Kasumi-1 (cell line): ENCODE measurements at regions not wholly inside any gene's neighbourhood (a gene's known extent, or its start where the extent isn't known, plus 50 kb on each side); places are given as distances from the start of the nearest gene placed in this dataset.

ENCODE experiments used
- DNase-seq, 2 experiments: peaks; one replicate each; lab custom pipeline; 2025; lab: John Stamatoyannopoulos, UW

GRCh38 chr14:85359505-85359904, 170.4 kb upstream of the FLRT2 start:
- DNase-seq, result no peak

- no peak for DNase-seq
These were observed 166.6 kb upstream of the FLRT2 start for GRCh38 chr14:85363358-85363757.

GRCh38 chr14:85366226-85366625, 163.7 kb upstream of the FLRT2 start:
- no peak for DNase-seq

DNA sequence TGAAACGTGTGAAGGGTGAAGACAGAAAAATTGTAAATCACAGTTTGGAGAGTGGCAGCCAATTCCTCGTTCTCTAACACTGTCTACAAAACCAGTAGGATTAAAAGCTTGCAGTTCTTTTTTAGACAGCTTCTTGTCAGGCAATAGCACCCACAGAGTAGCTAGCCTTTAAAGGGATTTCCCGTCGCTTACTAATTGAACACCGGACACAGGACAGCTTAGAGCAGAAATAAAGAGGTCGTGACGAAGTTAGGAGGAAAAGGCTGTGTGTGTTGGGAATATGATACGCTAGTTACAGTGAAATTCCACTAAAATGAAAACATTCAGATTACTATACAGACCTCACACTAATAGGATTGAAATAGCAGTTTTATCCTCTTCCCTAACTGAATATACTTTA, 149.1 kb upstream of the FLRT2 start:
- DNase-seq, result no peak

DNA sequence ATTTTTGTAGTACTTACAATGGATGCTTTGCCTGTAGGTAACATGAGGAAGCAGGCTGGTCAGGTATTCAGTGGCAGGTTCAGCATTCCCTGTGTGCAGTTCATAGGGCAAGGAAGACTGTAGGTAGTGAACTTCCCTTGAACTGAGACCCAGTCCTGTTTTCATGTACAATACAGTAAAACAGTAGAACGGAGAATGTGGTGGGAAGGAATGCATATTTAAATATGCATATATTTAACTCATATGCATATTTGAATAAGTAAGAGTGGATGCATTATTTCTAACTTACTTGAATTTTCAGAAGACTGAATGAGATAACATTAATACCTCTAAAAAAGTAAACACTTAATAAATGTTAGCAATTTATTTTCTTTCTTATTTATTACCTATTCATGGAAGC, 147.6 kb upstream of the FLRT2 start:
- DNase-seq, result no peak

GRCh38 chr14:85387181-85387580, 142.8 kb upstream of the FLRT2 start:
- DNase-seq, result no peak

GRCh38 chr14:85390236-85390635, 139.7 kb upstream of the FLRT2 start:
- DNase-seq, result no peak

DNA sequence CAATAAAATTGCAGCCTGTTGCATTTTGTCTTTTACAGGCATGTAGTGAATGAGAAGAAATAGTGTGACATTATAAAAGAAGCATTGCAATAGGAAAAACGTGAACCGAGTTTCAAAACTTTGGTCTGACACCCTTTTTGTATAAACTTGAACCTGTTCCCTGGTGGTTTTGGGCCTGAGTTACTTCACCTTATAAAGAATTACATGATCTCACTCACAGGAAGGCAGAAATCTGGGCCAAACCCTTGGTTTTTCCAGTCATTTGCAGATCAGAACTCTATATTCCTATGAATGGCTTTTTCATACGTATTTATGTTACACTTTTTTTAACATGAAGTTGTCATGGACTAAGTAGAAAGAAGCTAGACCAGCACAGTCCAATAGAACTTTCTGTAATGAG, 138.5 kb upstream of the FLRT2 start:
- DNase-seq, result no peak

DNA sequence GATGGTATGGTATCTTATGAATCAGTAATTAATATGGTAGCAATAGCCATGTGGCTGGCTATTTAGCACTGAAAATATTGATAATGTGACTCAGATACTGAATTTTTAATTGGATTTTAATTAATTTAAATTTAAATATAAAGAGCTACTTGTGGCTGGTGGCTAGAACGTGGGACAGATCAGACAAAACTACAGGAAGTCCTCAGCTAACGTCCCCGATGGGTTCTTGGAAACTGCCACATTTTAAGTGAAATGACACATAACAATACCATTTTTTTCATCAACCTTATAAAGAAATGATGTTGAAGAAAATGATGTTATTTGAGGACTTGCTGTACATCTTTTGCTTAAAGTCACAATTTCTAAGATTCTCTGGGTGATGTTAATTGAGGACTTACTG, 138.1 kb upstream of the FLRT2 start:
- DNase-seq, result no peak

GRCh38 chr14:85399186-85399585, 130.8 kb upstream of the FLRT2 start:
- no peak for DNase-seq

DNA sequence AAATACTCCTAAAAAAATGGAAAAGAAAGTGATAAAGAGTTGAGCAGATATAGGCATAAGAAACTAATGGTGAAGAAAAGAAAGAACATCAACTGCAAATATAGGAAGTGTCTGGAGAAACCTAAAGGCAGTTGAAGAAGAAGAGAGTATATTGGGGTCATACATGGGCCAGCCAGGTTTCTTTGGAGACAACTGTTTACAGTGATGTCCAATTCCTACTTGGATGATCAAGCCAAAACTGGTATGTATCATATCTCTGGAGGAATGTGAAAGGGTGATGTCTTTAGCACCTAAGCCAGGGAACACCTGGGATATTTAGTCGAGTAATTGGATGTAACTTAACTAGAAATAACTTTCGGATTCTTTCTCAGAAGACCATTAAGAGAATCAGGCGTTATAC, 129.3 kb upstream of the FLRT2 start:
- no peak for DNase-seq

DNA sequence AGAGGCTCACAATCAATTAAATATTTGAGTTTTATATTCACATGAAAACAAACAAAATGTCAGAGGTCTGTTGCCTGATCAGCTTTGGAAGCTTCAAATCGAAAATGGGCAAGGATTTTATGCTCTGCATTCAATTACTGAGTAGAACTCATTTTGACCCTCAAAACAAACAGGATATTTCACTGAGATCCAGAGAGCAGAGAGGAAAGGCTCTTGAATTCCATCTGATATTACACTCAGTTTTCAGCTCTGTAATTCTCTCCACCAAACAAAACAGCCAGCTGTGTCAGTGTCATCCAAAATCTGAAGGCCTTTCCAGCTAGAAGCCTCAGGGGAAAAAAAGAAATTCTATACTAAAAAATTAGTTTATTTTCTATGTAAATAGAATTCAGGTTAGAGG, 128.6 kb upstream of the FLRT2 start:
- no peak for DNase-seq

- no peak for DNase-seq
These were observed 127.3 kb upstream of the FLRT2 start for GRCh38 chr14:85402569-85403162.

DNA sequence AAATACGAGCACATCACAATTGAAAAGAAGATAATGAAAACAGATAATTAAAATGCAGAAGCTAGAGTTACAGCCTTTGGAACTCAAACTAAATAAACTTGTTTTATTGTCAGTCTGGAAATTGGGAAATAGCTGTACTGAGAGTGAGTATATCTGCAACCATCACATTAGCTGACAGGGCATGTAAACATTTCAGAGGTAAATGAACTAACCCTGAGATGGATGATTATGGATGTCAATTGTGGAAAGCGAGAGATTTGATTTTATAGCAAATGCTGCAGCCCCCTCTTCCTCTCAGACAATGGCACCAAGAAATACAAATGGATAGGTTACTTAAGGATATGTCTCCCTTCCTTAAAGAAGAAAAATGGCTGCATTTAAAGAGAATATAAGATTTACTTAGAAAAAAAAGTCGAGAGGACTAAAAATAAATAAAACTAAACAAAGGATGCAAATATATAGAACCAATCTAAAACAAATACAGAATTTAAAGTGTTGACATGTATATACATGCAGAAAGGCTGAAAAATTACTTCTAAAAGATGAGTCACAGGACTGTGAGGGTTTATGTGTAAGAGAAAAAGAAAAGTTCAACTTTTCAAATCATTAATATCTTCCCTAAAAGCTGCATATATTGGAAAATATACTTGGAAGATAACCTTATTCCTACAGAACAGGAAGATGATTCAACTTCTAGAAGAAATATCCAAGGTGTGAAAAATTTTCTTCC, 120.3 kb upstream of the FLRT2 start:
- no peak for DNase-seq

DNA sequence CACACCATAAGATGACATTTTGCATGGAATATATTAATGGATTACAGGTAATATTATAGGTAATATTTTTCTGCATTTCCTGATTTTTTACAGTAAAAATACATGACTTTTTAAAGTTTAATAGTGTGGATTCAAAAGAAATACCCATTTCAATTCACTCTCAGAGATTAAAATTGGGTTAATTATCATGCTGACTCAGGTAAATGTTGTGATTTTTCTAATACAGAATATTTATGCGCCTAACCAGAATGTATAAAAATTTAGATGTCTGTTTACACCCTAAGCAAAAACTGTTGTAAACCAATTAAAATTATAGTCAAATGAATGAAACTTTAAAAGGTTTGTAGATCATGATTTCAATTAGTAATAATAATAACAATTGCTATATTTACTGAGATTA, 117.2 kb upstream of the FLRT2 start:
- DNase-seq, result no peak

DNA sequence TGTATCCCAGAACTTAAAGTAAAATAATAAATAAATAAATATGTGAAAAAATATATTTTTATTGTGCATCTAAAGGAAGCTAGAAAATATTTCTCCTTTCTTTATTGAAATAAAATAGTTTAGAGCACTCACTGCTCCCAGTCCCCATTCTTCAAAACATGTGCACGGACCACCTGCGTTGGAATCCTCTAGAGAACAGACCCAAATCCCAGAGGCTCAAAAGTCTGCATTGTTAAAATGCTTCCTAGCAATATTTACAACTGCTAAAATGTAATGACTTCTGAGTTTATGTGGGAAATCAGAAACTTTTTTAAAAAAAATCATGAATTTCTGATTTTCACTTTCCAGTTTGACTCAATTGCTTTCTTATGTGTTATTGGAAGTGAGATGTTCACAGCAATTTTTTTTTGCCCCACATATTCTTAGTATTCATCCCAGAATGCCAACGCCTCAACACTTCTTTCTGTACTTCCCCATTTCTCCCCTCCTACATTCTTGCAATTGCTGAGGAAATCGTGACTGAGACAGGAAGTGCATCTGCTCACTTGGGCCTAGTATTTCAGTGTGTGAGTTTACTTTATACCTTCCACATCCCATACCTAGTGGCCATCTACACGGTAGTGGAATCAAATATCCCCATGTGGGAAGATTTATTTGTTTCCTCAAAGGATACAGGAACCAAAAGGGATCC, 116.0 kb upstream of the FLRT2 start:
- DNase-seq, result peak; percentile 95 to 96

- DNase-seq, result peak; percentile 24 to 28
These were observed 114.8 kb upstream of the FLRT2 start for GRCh38 chr14:85415015-85415712.

GRCh38 chr14:85416771-85417170, 113.2 kb upstream of the FLRT2 start:
- peak; percentile 96 to 97 for DNase-seq

DNA sequence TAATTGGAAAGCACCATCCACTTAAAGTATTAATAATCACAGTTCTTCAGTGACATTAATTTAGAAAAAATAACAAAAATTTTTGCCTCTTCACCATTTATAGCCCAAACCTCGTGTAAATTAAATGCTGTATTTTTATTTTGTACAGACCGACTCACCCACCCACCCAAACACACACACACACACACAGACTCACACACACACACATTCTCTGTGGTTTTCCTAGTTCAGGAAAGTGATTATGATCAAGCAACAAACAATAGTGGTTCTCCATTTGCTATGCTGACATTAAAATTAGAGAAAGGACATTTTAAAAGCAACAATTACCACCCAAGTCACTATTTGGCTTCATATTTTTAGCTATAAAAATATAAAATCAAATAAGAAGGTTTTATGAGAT, 112.5 kb upstream of the FLRT2 start:
- DNase-seq, result peak in 1 of 2 experiments; percentile 22

DNA sequence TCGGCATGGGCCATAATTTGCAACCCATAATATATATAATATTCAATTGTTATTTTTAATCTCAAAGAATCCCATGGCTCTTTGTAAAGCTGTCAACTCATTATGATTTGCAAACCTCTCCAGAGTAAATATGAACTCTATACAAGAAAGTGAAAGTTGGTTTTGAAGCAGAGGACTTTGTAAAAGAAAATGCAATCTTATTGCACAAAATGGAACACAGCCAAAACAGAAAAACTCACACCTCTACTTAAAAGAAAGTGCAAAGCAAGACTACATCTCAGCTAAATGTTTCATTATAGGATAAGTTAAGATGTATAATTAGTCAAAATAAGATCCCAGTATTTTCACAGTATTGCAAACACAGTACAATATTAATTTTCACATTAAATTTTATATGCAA, 111.2 kb upstream of the FLRT2 start:
- DNase-seq, result no peak

DNA sequence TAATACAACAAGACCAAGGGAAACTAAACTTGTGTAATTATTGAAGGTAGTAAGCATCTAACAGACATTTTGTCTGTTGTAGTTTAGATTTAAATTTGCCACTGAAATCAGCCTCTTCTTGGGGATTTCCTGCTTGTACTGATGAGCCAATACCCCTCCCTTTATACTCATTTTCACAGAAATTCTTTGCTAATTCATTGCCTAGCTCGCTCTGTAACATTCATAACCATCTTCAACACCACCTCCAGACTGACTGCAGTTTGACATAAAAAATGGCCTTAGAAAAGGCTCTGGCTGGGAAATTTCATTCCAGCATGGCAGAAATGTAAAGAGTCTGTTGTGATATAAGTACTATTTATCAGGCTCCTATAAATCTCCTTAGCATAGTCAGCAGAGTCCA, 109.7 kb upstream of the FLRT2 start:
- no peak for DNase-seq

DNA sequence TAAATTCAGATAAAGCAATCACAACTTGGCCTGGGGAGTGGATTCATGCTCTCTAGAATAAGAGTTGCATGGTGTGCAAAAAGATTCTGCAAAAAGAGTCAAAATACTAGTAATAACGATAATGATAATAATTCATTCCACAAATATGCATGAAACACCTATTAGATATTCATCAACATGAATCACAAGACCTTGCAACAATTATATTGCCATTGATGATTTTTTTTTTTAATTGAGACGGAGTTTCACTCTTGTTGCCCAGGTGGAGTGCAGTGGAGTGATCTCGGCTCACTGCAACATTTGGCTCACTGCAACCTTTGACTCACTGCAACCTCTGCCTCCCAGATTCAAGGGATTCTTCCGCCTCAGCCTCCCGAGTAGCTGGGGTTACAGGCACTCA, 109.2 kb upstream of the FLRT2 start:
- DNase-seq, result no peak
